ENCODE measurements at regions not wholly inside any gene's neighbourhood (a gene's known extent, or its start where the extent isn't known, plus 50 kb on each side); places are given as distances from the start of the nearest gene placed in this dataset.

DNA sequence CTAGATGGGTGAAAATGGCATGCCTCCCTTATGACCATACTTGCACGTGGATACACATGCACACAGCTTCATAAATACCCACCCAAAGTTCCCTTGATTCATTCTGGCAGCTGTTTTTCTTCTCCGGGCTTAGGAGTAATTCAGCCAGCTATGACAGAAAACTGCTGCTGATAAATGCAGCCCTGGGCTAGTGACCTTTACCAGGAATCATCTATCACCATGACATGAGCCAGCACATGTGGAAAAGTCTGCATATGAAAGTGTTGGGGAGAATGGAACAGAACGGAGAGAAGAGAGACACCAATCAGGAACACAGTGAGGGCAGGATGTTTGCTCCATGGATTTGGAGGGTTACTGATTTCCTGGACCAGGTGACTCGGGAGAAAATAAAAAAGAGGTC is 706.3 kb downstream of the PDCD6IP start:
- no peak overlapping the region for H2AFZ ChIP-seq (ENCODE audit: low read depth, low read length)
- no peaks in the 10 kb centered on the region for H3K36me3 ChIP-seq (ENCODE audit: insufficient read depth, low read length)
- no peaks in the 10 kb centered on the region for H3K9me3 ChIP-seq (ENCODE audit: low read length)

DNA sequence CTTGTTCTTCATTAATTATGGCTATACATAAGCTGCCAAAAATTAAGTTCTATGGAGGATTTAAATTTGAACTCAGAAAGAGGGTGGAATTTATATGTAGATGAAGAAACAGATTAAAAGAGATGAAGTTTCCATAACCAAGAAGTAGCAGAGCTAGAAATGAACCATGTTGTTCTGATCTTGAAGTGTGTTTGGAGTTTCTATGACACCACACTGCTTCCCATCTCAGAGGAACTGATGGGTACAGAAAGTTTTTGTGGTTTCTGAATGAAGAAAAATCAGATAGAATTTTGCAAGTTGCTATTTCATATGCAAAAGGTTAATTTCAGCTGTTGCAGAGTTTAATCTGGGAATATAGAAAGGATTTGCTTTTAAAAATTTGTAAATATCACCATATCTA is 710.3 kb downstream of the PDCD6IP start:
- TF ChIP-seq, protein P1, sequence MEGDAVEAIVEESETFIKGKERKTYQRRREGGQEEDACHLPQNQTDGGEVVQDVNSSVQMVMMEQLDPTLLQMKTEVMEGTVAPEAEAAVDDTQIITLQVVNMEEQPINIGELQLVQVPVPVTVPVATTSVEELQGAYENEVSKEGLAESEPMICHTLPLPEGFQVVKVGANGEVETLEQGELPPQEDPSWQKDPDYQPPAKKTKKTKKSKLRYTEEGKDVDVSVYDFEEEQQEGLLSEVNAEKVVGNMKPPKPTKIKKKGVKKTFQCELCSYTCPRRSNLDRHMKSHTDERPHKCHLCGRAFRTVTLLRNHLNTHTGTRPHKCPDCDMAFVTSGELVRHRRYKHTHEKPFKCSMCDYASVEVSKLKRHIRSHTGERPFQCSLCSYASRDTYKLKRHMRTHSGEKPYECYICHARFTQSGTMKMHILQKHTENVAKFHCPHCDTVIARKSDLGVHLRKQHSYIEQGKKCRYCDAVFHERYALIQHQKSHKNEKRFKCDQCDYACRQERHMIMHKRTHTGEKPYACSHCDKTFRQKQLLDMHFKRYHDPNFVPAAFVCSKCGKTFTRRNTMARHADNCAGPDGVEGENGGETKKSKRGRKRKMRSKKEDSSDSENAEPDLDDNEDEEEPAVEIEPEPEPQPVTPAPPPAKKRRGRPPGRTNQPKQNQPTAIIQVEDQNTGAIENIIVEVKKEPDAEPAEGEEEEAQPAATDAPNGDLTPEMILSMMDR (IDR thresholded peaks at IDR 0.05; ENCODE audit: poor library complexity, severe bottlenecking) = no peak
- TF ChIP-seq EP300 (conservative IDR thresholded peaks at IDR 0.05; ENCODE audit: poor library complexity, severe bottlenecking) = no peak
- no peak for TF ChIP-seq MXI1 (conservative IDR thresholded peaks at IDR 0.05; ENCODE audit: poor library complexity, severe bottlenecking)
- no peak for TF ChIP-seq TAF1 (IDR thresholded peaks at IDR 0.05; ENCODE audit: low read depth)
- no peak for TF ChIP-seq POLR2AphosphoS5 (IDR thresholded peaks at IDR 0.05)
- TF ChIP-seq SMC3 (conservative IDR thresholded peaks at IDR 0.05; ENCODE audit: poor library complexity) = no peak
- no peak for TF ChIP-seq EZH2 (IDR thresholded peaks at IDR 0.05; ENCODE audit: borderline replicate concordance, insufficient read depth, low read length, poor library complexity, severe bottlenecking)
- TF ChIP-seq, protein P2, sequence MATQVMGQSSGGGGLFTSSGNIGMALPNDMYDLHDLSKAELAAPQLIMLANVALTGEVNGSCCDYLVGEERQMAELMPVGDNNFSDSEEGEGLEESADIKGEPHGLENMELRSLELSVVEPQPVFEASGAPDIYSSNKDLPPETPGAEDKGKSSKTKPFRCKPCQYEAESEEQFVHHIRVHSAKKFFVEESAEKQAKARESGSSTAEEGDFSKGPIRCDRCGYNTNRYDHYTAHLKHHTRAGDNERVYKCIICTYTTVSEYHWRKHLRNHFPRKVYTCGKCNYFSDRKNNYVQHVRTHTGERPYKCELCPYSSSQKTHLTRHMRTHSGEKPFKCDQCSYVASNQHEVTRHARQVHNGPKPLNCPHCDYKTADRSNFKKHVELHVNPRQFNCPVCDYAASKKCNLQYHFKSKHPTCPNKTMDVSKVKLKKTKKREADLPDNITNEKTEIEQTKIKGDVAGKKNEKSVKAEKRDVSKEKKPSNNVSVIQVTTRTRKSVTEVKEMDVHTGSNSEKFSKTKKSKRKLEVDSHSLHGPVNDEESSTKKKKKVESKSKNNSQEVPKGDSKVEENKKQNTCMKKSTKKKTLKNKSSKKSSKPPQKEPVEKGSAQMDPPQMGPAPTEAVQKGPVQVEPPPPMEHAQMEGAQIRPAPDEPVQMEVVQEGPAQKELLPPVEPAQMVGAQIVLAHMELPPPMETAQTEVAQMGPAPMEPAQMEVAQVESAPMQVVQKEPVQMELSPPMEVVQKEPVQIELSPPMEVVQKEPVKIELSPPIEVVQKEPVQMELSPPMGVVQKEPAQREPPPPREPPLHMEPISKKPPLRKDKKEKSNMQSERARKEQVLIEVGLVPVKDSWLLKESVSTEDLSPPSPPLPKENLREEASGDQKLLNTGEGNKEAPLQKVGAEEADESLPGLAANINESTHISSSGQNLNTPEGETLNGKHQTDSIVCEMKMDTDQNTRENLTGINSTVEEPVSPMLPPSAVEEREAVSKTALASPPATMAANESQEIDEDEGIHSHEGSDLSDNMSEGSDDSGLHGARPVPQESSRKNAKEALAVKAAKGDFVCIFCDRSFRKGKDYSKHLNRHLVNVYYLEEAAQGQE (IDR thresholded peaks at IDR 0.05; ENCODE audit: borderline replicate concordance) = no peak
- TF ChIP-seq RAD21 (conservative IDR thresholded peaks at IDR 0.05) = no peak
- no peaks in the 10 kb centered on the region for H3K79me2 ChIP-seq (replicated peaks; ENCODE audit: insufficient read depth, low read length)

More for the DNA sequence above, 706.3 kb downstream of the PDCD6IP start:
- H3K27ac ChIP-seq (ENCODE audit: low read length) = no peak overlapping the region
- H3K4me2 ChIP-seq (ENCODE audit: low read length) = no peak overlapping the region
- H3K9ac ChIP-seq (ENCODE audit: low read length) = no peak overlapping the region
- no peak overlapping the region for H3K4me3 ChIP-seq (ENCODE audit: low read length)
- no peaks in the 10 kb centered on the region for H4K20me1 ChIP-seq (ENCODE audit: insufficient read depth)
- H3K27me3 ChIP-seq (ENCODE audit: insufficient read depth, low read depth, low read length) = no peaks in the 10 kb centered on the region
- no peaks in the 10 kb centered on the region for H3K9me2 ChIP-seq (ENCODE audit: insufficient read depth, low read length)
- no peaks in the 10 kb centered on the region for H3K79me2 ChIP-seq (replicated peaks; ENCODE audit: insufficient read depth, low read length)
- TF ChIP-seq POLR2AphosphoS5 (IDR thresholded peaks at IDR 0.05) = no peak
- TF ChIP-seq, protein P1 (IDR thresholded peaks at IDR 0.05; ENCODE audit: poor library complexity, severe bottlenecking) = no peak
- TF ChIP-seq MXI1 (conservative IDR thresholded peaks at IDR 0.05; ENCODE audit: poor library complexity, severe bottlenecking) = no peak
- TF ChIP-seq, protein P2 (IDR thresholded peaks at IDR 0.05; ENCODE audit: borderline replicate concordance) = no peak
- TF ChIP-seq EZH2 (IDR thresholded peaks at IDR 0.05; ENCODE audit: borderline replicate concordance, insufficient read depth, low read length, poor library complexity, severe bottlenecking) = no peak
- TF ChIP-seq RAD21 (conservative IDR thresholded peaks at IDR 0.05) = no peak
- no peak for TF ChIP-seq SMC3 (conservative IDR thresholded peaks at IDR 0.05; ENCODE audit: poor library complexity)
- no peak for TF ChIP-seq EP300 (conservative IDR thresholded peaks at IDR 0.05; ENCODE audit: poor library complexity, severe bottlenecking)
- no peak for TF ChIP-seq TAF1 (IDR thresholded peaks at IDR 0.05; ENCODE audit: low read depth)
- no peaks in the 10 kb centered on the region for H3F3A ChIP-seq (ENCODE audit: insufficient read depth, low read length, poor library complexity, severe bottlenecking)

More for the DNA sequence above, 710.3 kb downstream of the PDCD6IP start:
- no peaks in the 10 kb centered on the region for H3K9me2 ChIP-seq (ENCODE audit: insufficient read depth, low read length)
- H3K4me3 ChIP-seq (ENCODE audit: low read length) = no peak overlapping the region
- H3K27me3 ChIP-seq (ENCODE audit: insufficient read depth, low read depth, low read length) = no peaks in the 10 kb centered on the region
- no peak overlapping the region for H3K4me2 ChIP-seq (ENCODE audit: low read length)
- H2AFZ ChIP-seq (ENCODE audit: low read depth, low read length) = no peak overlapping the region
- no peaks in the 10 kb centered on the region for H3F3A ChIP-seq (ENCODE audit: insufficient read depth, low read length, poor library complexity, severe bottlenecking)
- no peaks in the 10 kb centered on the region for H3K9me3 ChIP-seq (ENCODE audit: low read length)
- H3K9ac ChIP-seq (ENCODE audit: low read length) = no peak overlapping the region
- no peaks in the 10 kb centered on the region for H4K20me1 ChIP-seq (ENCODE audit: insufficient read depth)
- no peaks in the 10 kb centered on the region for H3K36me3 ChIP-seq (ENCODE audit: insufficient read depth, low read length)
- H3K27ac ChIP-seq (ENCODE audit: low read length) = no peak overlapping the region

Measured in neural cell (in vitro differentiated cells).